ENCODE measurements at regions not wholly inside any gene's neighbourhood (a gene's known extent, or its start where the extent isn't known, plus 50 kb on each side); places are given as distances from the start of the nearest gene placed in this dataset.

GRCh38 chr12:30827101-30828066 lies 72.6 kb upstream of the CAPRIN2 start:
- no peak for DNase-seq

GRCh38 chr12:30826276-30826675 lies 71.5 kb upstream of the CAPRIN2 start:
- no peak for DNase-seq

GRCh38 chr12:30825341-30825740 lies 70.6 kb upstream of the CAPRIN2 start:
- no peak for DNase-seq

DNA sequence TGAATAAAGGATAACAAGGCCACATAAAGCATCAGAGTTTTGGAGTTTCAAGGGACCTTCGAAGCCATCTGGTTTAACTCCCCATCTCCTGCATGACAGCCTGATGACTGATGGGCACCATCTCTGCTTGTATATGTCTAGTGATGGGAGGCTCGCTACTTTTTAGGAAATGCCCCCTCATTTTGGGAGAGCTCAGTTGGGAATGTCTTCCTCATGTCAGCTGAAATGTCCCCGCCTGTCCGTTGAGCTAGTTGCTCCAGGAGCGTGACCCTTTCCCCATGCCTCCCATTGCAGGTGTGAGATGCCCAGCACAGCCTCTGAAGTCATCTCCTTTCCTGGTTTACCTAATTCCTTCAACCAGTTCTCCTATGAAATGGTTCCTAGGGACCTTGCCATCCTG lies 69.6 kb upstream of the CAPRIN2 start:
- no peak for DNase-seq

DNA sequence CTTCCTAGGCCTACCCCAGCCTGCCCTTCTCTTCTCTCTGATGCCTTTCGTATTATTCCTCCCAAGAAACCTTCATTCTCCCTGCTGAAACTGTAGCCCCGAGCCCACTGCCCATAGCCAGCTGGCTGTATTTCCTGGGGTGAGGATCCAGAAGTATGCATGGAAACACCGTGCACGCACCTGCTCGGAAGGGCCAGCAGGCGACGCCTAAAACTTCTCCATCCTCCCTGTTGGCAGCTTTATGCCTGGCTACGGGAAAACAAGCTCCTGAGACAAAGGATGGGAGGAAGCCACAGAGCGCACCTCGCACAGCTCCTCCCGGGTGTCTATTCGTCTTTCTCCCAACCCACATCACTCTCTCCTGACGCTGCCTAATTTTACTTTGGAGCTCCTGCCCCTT lies 69.0 kb upstream of the CAPRIN2 start:
- no peak for DNase-seq

- peak in 2 of 3 donors; percentile 49 to 56 for DNase-seq
These were observed 68.5 kb upstream of the CAPRIN2 start for GRCh38 chr12:30823156-30823699.

GRCh38 chr12:30822385-30823155 lies 67.8 kb upstream of the CAPRIN2 start:
- peak; percentile 51 to 74 (median 66) for DNase-seq

- no peak for DNase-seq
These were observed 65.7 kb upstream of the CAPRIN2 start for GRCh38 chr12:30820406-30820946.

- DNase-seq, result no peak
These were observed 63.8 kb upstream of the CAPRIN2 start for GRCh38 chr12:30818562-30818961.

DNA sequence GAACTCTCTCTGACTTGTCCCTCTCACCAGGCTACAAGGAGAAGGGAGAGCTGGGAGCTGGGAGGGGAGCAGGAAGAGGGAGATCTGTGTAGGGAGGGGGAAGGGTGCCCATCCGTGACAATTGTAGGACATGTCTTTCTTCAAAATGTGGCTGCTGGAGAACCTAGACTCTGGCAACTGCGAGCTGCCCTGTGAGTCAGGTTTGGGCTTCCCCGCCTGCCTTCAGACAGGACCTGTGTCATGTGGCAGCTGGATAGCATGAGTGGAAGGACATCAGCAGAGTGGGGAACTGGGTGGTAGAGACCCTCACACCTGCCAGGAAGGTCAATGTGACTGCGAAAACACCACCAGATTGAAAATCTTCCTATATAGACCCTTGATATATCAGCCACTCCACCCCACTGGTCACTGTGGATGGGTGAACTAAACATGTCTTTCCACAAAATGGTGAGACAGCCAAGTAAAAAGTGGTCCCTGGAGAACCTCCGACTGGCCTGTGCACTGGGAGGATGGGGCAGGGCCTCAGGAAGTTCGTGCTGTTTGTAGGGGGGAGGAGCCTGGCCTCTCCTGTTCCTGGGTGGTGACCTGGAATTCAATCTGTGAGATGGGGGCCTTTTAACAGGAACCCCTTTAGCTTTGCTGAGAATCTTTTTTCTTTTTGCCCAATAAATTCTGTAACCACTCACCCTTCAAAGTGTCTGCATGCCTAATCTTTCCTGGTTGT lies 62.2 kb upstream of the CAPRIN2 start:
- DNase-seq, result no peak

DNA sequence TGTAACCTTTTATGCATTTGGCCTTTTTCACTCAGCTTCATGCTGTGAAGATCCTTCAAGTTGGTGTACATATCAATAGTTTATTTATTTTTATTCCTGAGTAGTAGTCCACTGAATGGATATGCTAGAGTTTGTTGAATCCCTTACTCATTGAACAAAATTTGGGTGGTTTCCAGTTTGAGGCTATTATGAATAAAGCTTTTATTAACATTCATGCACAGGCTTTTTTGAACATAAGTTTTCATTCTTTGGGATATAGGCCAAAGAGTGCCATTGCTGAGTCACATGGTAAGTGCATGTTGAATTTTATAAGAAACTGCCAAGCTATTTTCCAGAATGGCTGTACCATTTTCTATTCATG lies 59.5 kb upstream of the CAPRIN2 start:
- DNase-seq, result no peak

DNA sequence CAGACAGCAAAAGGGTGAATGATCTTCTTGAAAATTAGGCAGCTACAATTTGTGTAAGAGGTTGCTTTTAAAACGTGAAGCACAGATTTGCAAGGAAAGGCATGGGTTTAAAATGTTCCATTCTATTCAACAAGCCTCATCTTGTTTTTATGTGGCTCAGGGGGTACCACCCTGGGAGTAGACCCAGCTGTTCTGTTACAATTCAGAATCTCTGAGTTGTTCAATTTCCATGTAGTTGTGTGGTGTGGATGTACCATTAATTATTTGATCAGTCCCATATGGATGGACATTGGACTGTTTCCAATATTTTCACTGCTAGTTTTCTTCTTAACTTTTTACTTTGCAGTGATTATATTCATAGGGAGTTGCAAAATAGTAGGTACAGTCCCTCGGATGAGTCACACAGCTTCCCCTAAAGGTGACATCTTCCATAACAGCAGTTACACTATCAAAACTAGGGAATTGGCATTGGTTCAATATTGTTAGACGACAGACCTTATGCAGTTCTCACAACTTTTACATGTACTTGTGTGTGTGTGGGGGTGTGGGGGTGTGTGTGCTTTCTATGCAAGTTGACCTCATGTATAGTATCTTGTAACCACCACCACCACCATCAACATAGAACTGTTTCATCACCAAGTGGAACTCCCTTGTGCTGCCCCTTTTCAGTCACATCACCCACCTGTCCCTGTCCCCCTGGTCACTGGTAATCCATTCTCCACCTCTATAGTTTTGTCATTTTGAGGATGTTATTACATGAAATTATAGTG lies 59.0 kb upstream of the CAPRIN2 start:
- peak in 2 of 3 donors; percentile 33 to 47 for DNase-seq

DNA sequence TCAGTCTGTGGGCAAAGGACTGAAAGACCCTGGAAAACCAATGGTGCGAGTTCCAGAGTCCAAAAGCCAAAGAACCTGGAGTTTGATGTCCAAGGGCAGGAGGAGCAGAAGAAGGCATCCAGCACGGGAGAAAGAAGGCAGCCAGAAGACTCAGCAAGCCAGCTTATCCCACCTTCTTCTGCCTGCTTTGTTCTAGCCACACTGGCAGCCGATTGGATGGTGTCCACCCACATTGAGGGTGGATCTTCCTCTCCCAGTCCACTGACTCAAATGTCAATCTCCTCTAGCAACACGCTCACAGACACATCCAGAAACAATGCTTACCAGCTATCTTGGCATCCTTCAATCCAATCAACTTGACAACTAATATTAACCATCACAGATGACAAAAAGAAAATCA lies 57.2 kb upstream of the CAPRIN2 start:
- no peak for DNase-seq

DNA sequence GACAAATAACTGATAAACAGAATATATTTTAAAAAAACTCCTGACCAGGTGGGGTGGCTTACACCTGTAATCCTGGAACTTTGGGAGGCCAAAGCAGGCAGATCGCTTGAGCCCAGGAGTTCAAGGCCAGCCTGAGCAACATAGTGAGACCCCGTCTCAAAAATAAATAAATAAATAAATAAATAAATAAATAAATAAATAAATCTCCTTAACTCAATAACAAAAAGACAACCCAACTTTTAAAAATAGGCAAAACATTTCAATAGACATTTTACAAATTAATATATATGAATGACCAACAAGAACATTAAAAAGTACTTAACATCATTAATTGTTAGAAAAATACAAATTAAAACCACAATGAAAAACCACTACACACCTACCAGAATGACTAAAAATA lies 56.2 kb upstream of the CAPRIN2 start:
- DNase-seq, result no peak

- DNase-seq, result no peak
These were observed 52.9 kb upstream of the CAPRIN2 start for GRCh38 chr12:30807695-30808034.

- peak; percentile 59 to 78 (median 67) for DNase-seq
These were observed 52.4 kb upstream of the CAPRIN2 start for GRCh38 chr12:30806989-30807694.

DNA sequence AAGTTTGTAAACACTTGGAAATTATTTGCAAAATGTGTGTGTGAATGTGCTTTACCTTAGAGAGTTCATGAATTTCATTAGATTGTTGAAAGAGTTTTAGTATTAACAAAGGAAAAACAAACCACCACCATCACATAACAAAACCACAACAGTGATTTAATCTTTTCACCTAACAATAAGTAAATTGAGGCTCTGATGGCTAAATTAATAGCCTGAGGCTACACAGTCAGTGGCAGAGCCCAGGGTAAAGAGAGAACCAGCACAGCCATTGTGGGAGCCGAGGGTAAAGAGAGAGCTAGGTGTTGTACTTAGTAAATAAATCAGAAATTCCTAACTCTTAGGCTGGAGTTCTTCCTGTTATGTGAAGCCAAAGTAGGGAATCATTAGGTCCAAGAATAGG lies 51.2 kb upstream of the CAPRIN2 start:
- DNase-seq, result no peak

All from suppressor macrophage treated with lipopolysaccharide for 1 hour (primary cell).